IMR-90 (cell line): ENCODE measurements at regions not wholly inside any gene's neighbourhood (a gene's known extent, or its start where the extent isn't known, plus 50 kb on each side); places are given as distances from the start of the nearest gene placed in this dataset.

Experiments
- CTCF ChIP-seq: conservative IDR thresholded peaks from 2 replicates; pipeline ENCODE4 v1.5.1; 2012; ENCODE audit warnings: mild to moderate bottlenecking, low read depth, low read length, improper control_type of control experiment
- POLR2A ChIP-seq: IDR thresholded peaks from 2 replicates; pipeline ENCODE4 v1.6.1; 2012; ENCODE audit warnings: mild to moderate bottlenecking, low read depth, low read length

DNA sequence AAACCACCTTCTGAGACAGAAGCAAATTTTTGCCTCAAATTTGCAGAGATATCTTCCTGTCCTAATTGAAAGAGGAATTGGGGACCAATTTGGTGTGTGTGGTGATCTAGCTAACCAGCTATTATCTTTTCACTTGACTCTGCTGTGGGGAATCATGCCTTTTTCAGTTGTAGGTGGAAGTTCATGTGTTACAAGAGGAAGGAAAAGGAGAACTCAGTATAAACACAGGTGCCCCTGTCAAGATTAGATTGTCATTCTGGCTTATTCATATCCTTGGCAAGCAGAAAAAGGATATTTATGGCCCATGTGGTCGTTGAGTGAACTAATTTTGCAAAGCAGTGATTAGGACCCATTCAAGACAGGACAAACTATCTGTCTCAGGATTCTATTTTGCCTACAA, 336.8 kb upstream of the SLC30A5 start:
- TF ChIP-seq POLR2A (no peak), CTCF (no peak)
